ENCODE measurements at regions not wholly inside any gene's neighbourhood (a gene's known extent, or its start where the extent isn't known, plus 50 kb on each side); places are given as distances from the start of the nearest gene placed in this dataset.

- H4K5ac ChIP-seq (ENCODE audit: insufficient read length, low read depth, low read length): no peak overlapping the region
- H3K4me2 ChIP-seq (ENCODE audit: insufficient read depth in 1 of 2, low read depth in 2 of 2, low read length in 2 of 2): no peak overlapping the region
- no peak overlapping the region for H4K91ac ChIP-seq (replicated peaks; ENCODE audit: insufficient read length, low read length)
- no peak overlapping the region for H3K18ac ChIP-seq (ENCODE audit: extremely low read depth, low read length)
- H2AK5ac ChIP-seq (ENCODE audit: low read depth, low read length): no peak overlapping the region
- FAIRE-seq (no peak), DNase-seq (ENCODE audit: low read depth in 1 of 2, low spot score in 2 of 2) (no peak)
- no peak overlapping the region for H2BK12ac ChIP-seq (ENCODE audit: low read depth, low read length)
- no peak for TF ChIP-seq NANOG (IDR thresholded peaks at IDR 0.05; ENCODE audit: insufficient read depth, low read depth, low read length, poor library complexity, severe bottlenecking)
- TF ChIP-seq SIN3A (conservative IDR thresholded peaks at IDR 0.05 in 1 of 2, IDR thresholded peaks at IDR 0.05 in 1 of 2; ENCODE audit: low read depth in 1 of 2, low read length in 2 of 2): no peak
- H3K4me3 ChIP-seq (ENCODE audit: extremely low read depth in 1 of 4, insufficient read depth in 2 of 4, low read depth in 3 of 4, low read length in 4 of 4): no peak overlapping the region
- ChIA-PET POLR2A (ENCODE audit: partially characterized antibody) (interaction anchor here (1.6 kb wide), 1 partner anchor 54 kb away, joined by 4 read pairs; no protein-coding TSS in a partner anchor), CTCF (ENCODE audit: partially characterized antibody) (no interaction called here)
- no peak overlapping the region for H3K4ac ChIP-seq (replicated peaks; ENCODE audit: insufficient read length, low read depth, low read length)
- no peak overlapping the region for H3K27ac ChIP-seq (ENCODE audit: low read depth, low read length)
- H2BK120ac ChIP-seq (replicated peaks; ENCODE audit: low read depth, low read length): no peak overlapping the region
- H3K23me2 ChIP-seq (ENCODE audit: low read depth, low read length): no peaks in the 10 kb centered on the region
- no peak overlapping the region for H4K8ac ChIP-seq (ENCODE audit: extremely low read depth, insufficient read depth, low read length)
- no peaks in the 10 kb centered on the region for H3K9me3 ChIP-seq (ENCODE audit: insufficient read depth in 2 of 2, low read depth in 1 of 2, low read length in 1 of 2)
- H3K9ac ChIP-seq (replicated peaks in 1 of 4; ENCODE audit: extremely low read depth in 1 of 4, low read depth in 3 of 4, low read length in 3 of 4): no peak overlapping the region
- 81% methylated on average over 4 of the region's 4 CpGs; no CpG with 5 or more reads in 1 of the 2 experiments for WGBS, 2 experiments (ENCODE audit: extremely low coverage in 1 of 2, insufficient coverage in 1 of 2, insufficient read length in 1 of 2, insufficient replicate concordance in 2 of 2, low coverage in 1 of 2, low lambda C conversion rate in 2 of 2, missing lambda C conversion rate in 1 of 2)
- no peak overlapping the region for H3K56ac ChIP-seq (replicated peaks; ENCODE audit: insufficient read length, low read depth, low read length)
- no peak overlapping the region for H3K14ac ChIP-seq (ENCODE audit: insufficient read length)
- H3K79me2 ChIP-seq (ENCODE audit: control insufficient read depth in 1 of 2, insufficient read depth in 2 of 2, low read length in 2 of 2): no peaks in the 10 kb centered on the region
- no peak overlapping the region for H2BK20ac ChIP-seq (ENCODE audit: low read length)
- H4K20me1 ChIP-seq (replicated peaks in 1 of 2; ENCODE audit: control insufficient read depth in 1 of 2, insufficient read depth in 2 of 2, low read length in 2 of 2): no peaks in the 10 kb centered on the region
- no peak overlapping the region for H3K23ac ChIP-seq (ENCODE audit: insufficient read length)
- H3K4me1 ChIP-seq (replicated peaks in 1 of 4; ENCODE audit: control insufficient read depth in 3 of 4, insufficient read depth in 4 of 4, low read length in 3 of 4): no peaks in the 10 kb centered on the region
- no peaks in the 10 kb centered on the region; a peak in 1 of 7 replicates for H3K27me3 ChIP-seq (replicated peaks in 1 of 4; ENCODE audit: control insufficient read depth in 3 of 4, extremely low read depth in 1 of 4, insufficient read depth in 3 of 4, low read length in 3 of 4)
- H3K79me1 ChIP-seq (ENCODE audit: low read depth, low read length): no peaks in the 10 kb centered on the region
- peak overlapping the region; percentile 10; the same call in 1 of the 2 replicates for H2AFZ ChIP-seq (ENCODE audit: low read length)
- H3K36me3 ChIP-seq (ENCODE audit: control insufficient read depth in 2 of 4, insufficient read depth in 4 of 4, low read length in 3 of 4): no peaks in the 10 kb centered on the region
- no peak overlapping the region for H2BK15ac ChIP-seq (ENCODE audit: low read length)
- no peak overlapping the region for H2BK5ac ChIP-seq (ENCODE audit: low read depth, low read length)
Measured at GRCh38 chr2:168401048-168401556, 55.0 kb upstream of the CERS6 start.
